Astrocyte (in vitro differentiated cells and primary cell): ENCODE measurements at regions not wholly inside any gene's neighbourhood (a gene's known extent, or its start where the extent isn't known, plus 50 kb on each side); places are given as distances from the start of the nearest gene placed in this dataset.

Source experiments
- DNase-seq: peaks from one replicate; pipeline ENCODE4 v3.0.0-alpha.2; 2010; ENCODE audit warnings: low read depth
- FAIRE-seq: peaks from 2 replicates; lab custom pipeline; 2011; peaks lifted over from hg19 to GRCh38; lab: Jason Lieb, UNC
- H2AFZ ChIP-seq: 2 replicates; pipeline ENCODE4 v1.6.0; 2012; ENCODE audit warnings: low read depth, low read length, inconsistent platforms
- H3K27ac ChIP-seq: 2 replicates; pipeline ENCODE4 v1.5.1; 2011; ENCODE audit warnings: low read depth, low read length, inconsistent platforms
- H3K27me3 ChIP-seq: 2 replicates; pipeline ENCODE4 v1.6.0; 2011; ENCODE audit warnings: low read length, inconsistent platforms; ENCODE audit not compliant: insufficient read depth
- H3K36me3 ChIP-seq: 2 replicates; pipeline ENCODE4 v1.5.1; 2011; ENCODE audit warnings: low read length, inconsistent platforms; ENCODE audit not compliant: insufficient read depth
- H3K4me1 ChIP-seq: 2 replicates; pipeline ENCODE4 v1.5.1; 2011; ENCODE audit warnings: low read length, inconsistent platforms; ENCODE audit not compliant: insufficient read depth
- H3K4me2 ChIP-seq: 2 replicates; pipeline ENCODE4 v1.6.0; 2012; ENCODE audit warnings: low read length, inconsistent platforms
- H3K4me3 ChIP-seq: 2 replicates; pipeline ENCODE4 v1.5.1; 2011; ENCODE audit warnings: low read depth, mild to moderate bottlenecking, low read length, inconsistent platforms; ENCODE audit not compliant: insufficient read depth
- H3K79me2 ChIP-seq: 2 replicates; pipeline ENCODE4 v1.6.0; 2012; ENCODE audit warnings: mild to moderate bottlenecking, low read length, inconsistent platforms; ENCODE audit not compliant: insufficient read depth
- H3K9ac ChIP-seq: 2 replicates; pipeline ENCODE4 v1.6.0; 2012; ENCODE audit warnings: mild to moderate bottlenecking, low read length, inconsistent platforms
- H3K9me3 ChIP-seq: 2 replicates; pipeline ENCODE4 v1.5.1; 2012; ENCODE audit warnings: low read depth, mild to moderate bottlenecking, low read length, inconsistent platforms; ENCODE audit not compliant: insufficient read depth
- H4K20me1 ChIP-seq: 2 replicates; pipeline ENCODE4 v1.6.0; 2012; ENCODE audit warnings: low read length, inconsistent platforms; ENCODE audit not compliant: insufficient read depth
- H3K27ac Mint-ChIP-seq: one replicate; pipeline ENCODE4 v1.8.0; 2021; ENCODE audit warnings: mild to moderate bottlenecking, mixed read lengths; ENCODE audit not compliant: unreplicated experiment
- H3K27me3 Mint-ChIP-seq: one replicate; pipeline ENCODE4 v1.8.0; 2021; ENCODE audit warnings: low read depth, mixed read lengths; ENCODE audit not compliant: unreplicated experiment
- H3K36me3 Mint-ChIP-seq: one replicate; pipeline ENCODE4 v1.8.0; 2021; ENCODE audit warnings: low read depth, mixed read lengths; ENCODE audit not compliant: unreplicated experiment
- H3K4me1 Mint-ChIP-seq: one replicate; pipeline ENCODE4 v1.8.0; 2021; ENCODE audit warnings: low read depth, mixed read lengths; ENCODE audit not compliant: unreplicated experiment
- H3K4me3 Mint-ChIP-seq: one replicate; pipeline ENCODE4 v1.8.0; 2021; ENCODE audit warnings: mild to moderate bottlenecking, moderate library complexity, mixed read lengths; ENCODE audit not compliant: unreplicated experiment
- H3K9me3 Mint-ChIP-seq: one replicate; pipeline ENCODE4 v1.8.0; 2021; ENCODE audit warnings: mild to moderate bottlenecking, mixed read lengths; ENCODE audit not compliant: unreplicated experiment
- CTCF ChIP-seq: IDR thresholded peaks from 2 replicates; pipeline ENCODE4 v1.5.1; 2011; ENCODE audit warnings: low read depth, mild to moderate bottlenecking, inconsistent platforms, low read length, moderate library complexity; ENCODE audit not compliant: insufficient read depth
- EZH2 ChIP-seq: IDR thresholded peaks from 2 replicates; pipeline ENCODE4 v1.6.1; 2012; ENCODE audit warnings: mild to moderate bottlenecking, low read length, inconsistent platforms; ENCODE audit not compliant: insufficient read depth

- Histone ChIP-seq H3K9me3 (no peaks in the 10 kb centered on the region), H3K4me1 (no peaks in the 10 kb centered on the region), H4K20me1 (no peaks in the 10 kb centered on the region), H3K4me3 (no peak overlapping the region), H3K36me3 (no peaks in the 10 kb centered on the region), H3K27me3 (no peaks in the 10 kb centered on the region), H3K79me2 (no peaks in the 10 kb centered on the region), H3K9ac (no peak overlapping the region), H3K27ac (no peak overlapping the region), H3K4me2 (no peak overlapping the region), H2AFZ (no peak overlapping the region)
- Mint-ChIP-seq H3K9me3 (peaks cover 6% of the 10 kb centered on the region), H3K36me3 (no peaks in the 10 kb centered on the region), H3K27me3 (no peaks in the 10 kb centered on the region), H3K4me3 (no peak overlapping the region), H3K4me1 (peaks cover 7% of the 10 kb centered on the region), H3K27ac (peak overlapping the region; percentile 81)
- FAIRE-seq (no peak), DNase-seq (peak; percentile 12)
- TF ChIP-seq CTCF (no peak), EZH2 (no peak)
Measured at GRCh38 chr4:35124106-35124505, 1120.2 kb downstream of the ARAP2 start.

GRCh38 chr4:35125995-35126712 lies 1118.2 kb downstream of the ARAP2 start:
- H4K20me1 ChIP-seq: no peaks in the 10 kb centered on the region
- H3K27me3 Mint-ChIP-seq: no peaks in the 10 kb centered on the region
- no peak overlapping the region for H3K9ac ChIP-seq
- H3K27ac ChIP-seq: no peak overlapping the region
- no peaks in the 10 kb centered on the region for H3K27me3 ChIP-seq
- TF ChIP-seq CTCF (no peak), EZH2 (no peak)
- no peaks in the 10 kb centered on the region for H3K9me3 ChIP-seq
- H3K4me2 ChIP-seq: no peak overlapping the region
- no peak for FAIRE-seq
- H3K27ac Mint-ChIP-seq: no peak overlapping the region
- peaks cover 6% of the 10 kb centered on the region for H3K9me3 Mint-ChIP-seq
- H2AFZ ChIP-seq: no peak overlapping the region
- no peak overlapping the region for H3K4me3 ChIP-seq
- no peaks in the 10 kb centered on the region for H3K36me3 ChIP-seq
- H3K36me3 Mint-ChIP-seq: no peaks in the 10 kb centered on the region
- H3K4me3 Mint-ChIP-seq: no peak overlapping the region
- no peak for DNase-seq
- no peaks in the 10 kb centered on the region for H3K79me2 ChIP-seq
- peaks cover 7% of the 10 kb centered on the region for H3K4me1 Mint-ChIP-seq
- H3K4me1 ChIP-seq: no peaks in the 10 kb centered on the region

- Histone ChIP-seq H2AFZ (no peak overlapping the region), H3K4me1 (no peaks in the 10 kb centered on the region), H3K27ac (no peak overlapping the region), H3K36me3 (no peaks in the 10 kb centered on the region), H3K9ac (no peak overlapping the region), H4K20me1 (no peaks in the 10 kb centered on the region), H3K27me3 (no peaks in the 10 kb centered on the region), H3K79me2 (no peaks in the 10 kb centered on the region), H3K4me3 (no peak overlapping the region), H3K9me3 (no peaks in the 10 kb centered on the region), H3K4me2 (no peak overlapping the region)
- H3K36me3 Mint-ChIP-seq: no peaks in the 10 kb centered on the region
- no peak overlapping the region for H3K27ac Mint-ChIP-seq
- no peak for DNase-seq
- H3K4me1 Mint-ChIP-seq: peaks cover 4% of the 10 kb centered on the region
- TF ChIP-seq EZH2: no peak
- no peak for TF ChIP-seq CTCF
- no peak overlapping the region for H3K4me3 Mint-ChIP-seq
- no peak for FAIRE-seq
- no peaks in the 10 kb centered on the region for H3K27me3 Mint-ChIP-seq
- peaks cover 4% of the 10 kb centered on the region for H3K9me3 Mint-ChIP-seq
Measured at GRCh38 chr4:35138449-35138848, 1105.9 kb downstream of the ARAP2 start.
